ENCODE measurements at regions not wholly inside any gene's neighbourhood (a gene's known extent, or its start where the extent isn't known, plus 50 kb on each side); places are given as distances from the start of the nearest gene placed in this dataset.

- TF ChIP-seq, protein P1, sequence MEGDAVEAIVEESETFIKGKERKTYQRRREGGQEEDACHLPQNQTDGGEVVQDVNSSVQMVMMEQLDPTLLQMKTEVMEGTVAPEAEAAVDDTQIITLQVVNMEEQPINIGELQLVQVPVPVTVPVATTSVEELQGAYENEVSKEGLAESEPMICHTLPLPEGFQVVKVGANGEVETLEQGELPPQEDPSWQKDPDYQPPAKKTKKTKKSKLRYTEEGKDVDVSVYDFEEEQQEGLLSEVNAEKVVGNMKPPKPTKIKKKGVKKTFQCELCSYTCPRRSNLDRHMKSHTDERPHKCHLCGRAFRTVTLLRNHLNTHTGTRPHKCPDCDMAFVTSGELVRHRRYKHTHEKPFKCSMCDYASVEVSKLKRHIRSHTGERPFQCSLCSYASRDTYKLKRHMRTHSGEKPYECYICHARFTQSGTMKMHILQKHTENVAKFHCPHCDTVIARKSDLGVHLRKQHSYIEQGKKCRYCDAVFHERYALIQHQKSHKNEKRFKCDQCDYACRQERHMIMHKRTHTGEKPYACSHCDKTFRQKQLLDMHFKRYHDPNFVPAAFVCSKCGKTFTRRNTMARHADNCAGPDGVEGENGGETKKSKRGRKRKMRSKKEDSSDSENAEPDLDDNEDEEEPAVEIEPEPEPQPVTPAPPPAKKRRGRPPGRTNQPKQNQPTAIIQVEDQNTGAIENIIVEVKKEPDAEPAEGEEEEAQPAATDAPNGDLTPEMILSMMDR (IDR thresholded peaks at IDR 0.05; ENCODE audit: insufficient read depth, low read length, poor library complexity, severe bottlenecking), result no peak
- TF ChIP-seq EZH2phosphoT487 (conservative IDR thresholded peaks at IDR 0.05; ENCODE audit: low read length), result no peak
Measured at GRCh38 chr10:108782411-108782810, 1140.9 kb downstream of the XPNPEP1 start.
